Transverse colon (tissue), 3 donors: ENCODE measurements at regions not wholly inside any gene's neighbourhood (a gene's known extent, or its start where the extent isn't known, plus 50 kb on each side); places are given as distances from the start of the nearest gene placed in this dataset.
"Not testable (repeated sequence)": the region's sequence is repeated elsewhere in the genome, so short reads cannot be mapped to it uniquely, and the experiment has no call there.

ENCODE experiments used
- CTCF ChIP-seq, 5 experiments: fragments of 200-600 bp in 3 of 5; fragments of 450-650 bp in 2 of 5; sonication (generic) in 3 of 5; IDR thresholded peaks; 1 replicate in 2 of 5; 2 replicates in 3 of 5; pipeline ENCODE4 v1.5.1; 2016 to 2017; ENCODE audit warnings: antibody characterized with exemption in 5 of 5, inconsistent platforms in 3 of 5, mild to moderate bottlenecking in 2 of 5, moderate library complexity in 1 of 5
- POLR2A ChIP-seq: fragments of 450-650 bp; IDR thresholded peaks from one replicate; pipeline ENCODE4 v1.6.1; 2016; ENCODE audit warnings: antibody characterized with exemption, mild to moderate bottlenecking, moderate library complexity

DNA sequence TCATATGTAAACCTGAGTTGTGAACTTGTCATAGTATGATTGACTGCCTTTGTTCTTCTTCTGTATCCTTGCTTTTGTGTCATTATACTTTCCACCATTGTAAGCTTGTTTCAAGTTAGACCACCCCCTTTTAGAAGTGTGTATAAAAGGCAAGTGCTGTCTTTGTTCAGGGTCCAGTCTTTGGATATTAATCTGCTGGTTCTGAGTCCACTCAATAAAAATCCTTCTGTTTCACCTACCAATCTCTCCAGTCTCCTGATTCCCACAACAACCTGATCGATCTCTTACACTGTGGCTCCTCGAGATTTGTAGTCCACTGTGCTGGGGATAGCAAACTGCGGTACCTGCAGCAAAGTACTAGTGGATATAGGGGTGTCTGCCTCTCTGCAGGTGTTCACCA, 1465.8 kb upstream of the PCDH10 start:
- TF ChIP-seq CTCF (IDR thresholded peaks at IDR 0.05); POLR2A: not testable (repeated sequence)
